Adrenal gland (tissue), 5 donors: ENCODE measurements at regions not wholly inside any gene's neighbourhood (a gene's known extent, or its start where the extent isn't known, plus 50 kb on each side); places are given as distances from the start of the nearest gene placed in this dataset.

Experiments
- POLR2A ChIP-seq, 2 donors: fragments of 450-650 bp; IDR thresholded peaks; one replicate each; pipeline ENCODE4 v1.6.1; 2017; ENCODE audit warnings: antibody characterized with exemption in 2 of 2, mild to moderate bottlenecking in 2 of 2, moderate library complexity in 1 of 2
- TF ChIP-seq, protein P1 (sequence below), 6 experiments: fragments of 450-650 bp in 4 of 6; fragments of 200-600 bp in 2 of 6; sonication (generic) in 1 of 6; IDR thresholded peaks; 1 replicate in 5 of 6; 2 replicates in 1 of 6; pipeline versions ENCODE4 v1.5.1 to v1.8.0; 2016 to 2021; ENCODE audit warnings: antibody characterized with exemption in 6 of 6, mild to moderate bottlenecking in 2 of 6, moderate library complexity in 1 of 6
- donor health status: DM: no; HTN: no; CAD: no.

DNA sequence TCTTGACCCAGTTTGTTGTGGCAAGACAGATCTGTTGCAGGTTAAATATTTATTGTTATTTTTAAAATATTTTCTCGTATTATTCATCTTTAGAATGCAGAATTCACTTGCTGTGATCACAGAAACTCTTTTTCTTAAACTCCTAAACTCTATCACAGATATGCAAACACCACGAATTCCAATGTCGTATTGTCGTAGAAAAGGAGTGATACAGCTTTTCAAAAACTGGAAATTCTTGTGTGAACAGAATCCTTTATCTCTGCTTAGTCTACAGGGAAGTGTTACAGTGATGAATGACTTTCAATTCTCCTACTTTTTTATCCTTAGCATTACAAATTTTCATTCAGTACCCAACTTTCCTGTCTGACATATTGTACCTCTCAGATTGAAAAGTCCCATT, 1329.5 kb upstream of the B3GALT2 start:
- TF ChIP-seq, protein P1, sequence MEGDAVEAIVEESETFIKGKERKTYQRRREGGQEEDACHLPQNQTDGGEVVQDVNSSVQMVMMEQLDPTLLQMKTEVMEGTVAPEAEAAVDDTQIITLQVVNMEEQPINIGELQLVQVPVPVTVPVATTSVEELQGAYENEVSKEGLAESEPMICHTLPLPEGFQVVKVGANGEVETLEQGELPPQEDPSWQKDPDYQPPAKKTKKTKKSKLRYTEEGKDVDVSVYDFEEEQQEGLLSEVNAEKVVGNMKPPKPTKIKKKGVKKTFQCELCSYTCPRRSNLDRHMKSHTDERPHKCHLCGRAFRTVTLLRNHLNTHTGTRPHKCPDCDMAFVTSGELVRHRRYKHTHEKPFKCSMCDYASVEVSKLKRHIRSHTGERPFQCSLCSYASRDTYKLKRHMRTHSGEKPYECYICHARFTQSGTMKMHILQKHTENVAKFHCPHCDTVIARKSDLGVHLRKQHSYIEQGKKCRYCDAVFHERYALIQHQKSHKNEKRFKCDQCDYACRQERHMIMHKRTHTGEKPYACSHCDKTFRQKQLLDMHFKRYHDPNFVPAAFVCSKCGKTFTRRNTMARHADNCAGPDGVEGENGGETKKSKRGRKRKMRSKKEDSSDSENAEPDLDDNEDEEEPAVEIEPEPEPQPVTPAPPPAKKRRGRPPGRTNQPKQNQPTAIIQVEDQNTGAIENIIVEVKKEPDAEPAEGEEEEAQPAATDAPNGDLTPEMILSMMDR (IDR thresholded peaks at IDR 0.05) = no peak
- TF ChIP-seq POLR2A (IDR thresholded peaks at IDR 0.05) = no peak
